Brain microvascular endothelial cell (primary cell): ENCODE measurements at regions not wholly inside any gene's neighbourhood (a gene's known extent, or its start where the extent isn't known, plus 50 kb on each side); places are given as distances from the start of the nearest gene placed in this dataset.

ENCODE experiments used
- DNase-seq: peaks from one replicate; pipeline ENCODE4 v3.0.0-alpha.2; 2020
- H3K27ac ChIP-seq: fragments of 250-450 bp; sonication (Bioruptor Pico); 2 replicates; pipeline ENCODE4 v1.5.1; 2020; ENCODE audit warnings: mild to moderate bottlenecking, moderate library complexity
- H3K27me3 ChIP-seq: fragments of 250-450 bp; sonication (Bioruptor Pico); replicated peaks from 2 replicates; pipeline ENCODE4 v1.5.1; 2020; ENCODE audit warnings: mild to moderate bottlenecking
- H3K36me3 ChIP-seq: fragments of 250-450 bp; sonication (Bioruptor Pico); replicated peaks from 2 replicates; pipeline ENCODE4 v1.5.1; 2020; ENCODE audit warnings: mild to moderate bottlenecking
- H3K4me3 ChIP-seq: 2 replicates; pipeline ENCODE4 v1.5.1; 2011; ENCODE audit warnings: low read depth, mild to moderate bottlenecking, control low read depth, low read length, moderate library complexity
- CTCF ChIP-seq: IDR thresholded peaks from 2 replicates; pipeline ENCODE4 v1.5.1; 2011; ENCODE audit warnings: low read depth, mild to moderate bottlenecking, moderate library complexity, low read length, control low read depth, inconsistent platforms; ENCODE audit errors: missing control alignments
- in situ Hi-C: cut with HindIII; loops from 2 replicates; pipeline ENCODE4 v1.10.0; 2017; ENCODE audit warnings: low sequenced_read_pairs, low pct_ligation_motif_present

GRCh38 chr13:111525320-111526118 is 205.1 kb downstream of the TEX29 start:
- no peak overlapping the region for H3K27ac ChIP-seq
- in situ Hi-C loops: no loop called here
- no peak for DNase-seq
- H3K36me3 ChIP-seq: no peaks in the 10 kb centered on the region
- TF ChIP-seq CTCF: no peak
- H3K4me3 ChIP-seq: no peak overlapping the region
- no peaks in the 10 kb centered on the region for H3K27me3 ChIP-seq

GRCh38 chr13:111526922-111527321 is 206.5 kb downstream of the TEX29 start:
- no peak overlapping the region for H3K27ac ChIP-seq
- no peak for DNase-seq
- H3K27me3 ChIP-seq: no peaks in the 10 kb centered on the region
- no peak for TF ChIP-seq CTCF
- no peak overlapping the region for H3K4me3 ChIP-seq
- no peaks in the 10 kb centered on the region for H3K36me3 ChIP-seq
- in situ Hi-C loops: no loop called here

GRCh38 chr13:111527614-111528229 is 207.3 kb downstream of the TEX29 start:
- H3K27me3 ChIP-seq: no peaks in the 10 kb centered on the region
- in situ Hi-C loops: no loop called here
- peak; percentile 18 for DNase-seq
- TF ChIP-seq CTCF: no peak
- H3K36me3 ChIP-seq: no peaks in the 10 kb centered on the region
- H3K27ac ChIP-seq: no peak overlapping the region
- no peak overlapping the region for H3K4me3 ChIP-seq

- Histone ChIP-seq H3K4me3 (no peak overlapping the region), H3K36me3 (no peaks in the 10 kb centered on the region), H3K27ac (no peak overlapping the region), H3K27me3 (no peaks in the 10 kb centered on the region)
- no peak for DNase-seq
- in situ Hi-C loops: no loop called here
- TF ChIP-seq CTCF: no peak
Measured at GRCh38 chr13:111528513-111528912, 208.1 kb downstream of the TEX29 start.

GRCh38 chr13:111530137-111530870 is 209.9 kb downstream of the TEX29 start:
- Histone ChIP-seq H3K27ac (no peak overlapping the region), H3K36me3 (no peaks in the 10 kb centered on the region), H3K4me3 (no peak overlapping the region), H3K27me3 (no peaks in the 10 kb centered on the region)
- in situ Hi-C loops: no loop called here
- no peak for TF ChIP-seq CTCF
- DNase-seq: no peak
